Esophagus muscularis mucosa (tissue), 4 donors: ENCODE measurements at regions not wholly inside any gene's neighbourhood (a gene's known extent, or its start where the extent isn't known, plus 50 kb on each side); places are given as distances from the start of the nearest gene placed in this dataset.

Experiments
- DNase-seq: peaks from one replicate; pipeline ENCODE4 v3.0.0-alpha.2; 2017; ENCODE audit errors: extremely low spot score
- H3K27ac ChIP-seq, 4 donors: fragments of 200-600 bp; sonication (generic); replicated peaks in 1 of 4; 1 replicate in 3 of 4; 2 replicates in 1 of 4; pipeline ENCODE4 v1.5.1; 2016 to 2019; ENCODE audit warnings: mild to moderate bottlenecking in 1 of 4
- H3K27me3 ChIP-seq, 4 donors: fragments of 200-600 bp; sonication (generic); one replicate each; pipeline versions ENCODE4 v1.5.1 to v1.6.0; 2016 to 2019
- H3K36me3 ChIP-seq, 4 donors: fragments of 200-600 bp; sonication (generic); one replicate each; pipeline ENCODE4 v1.5.1; 2016 to 2019
- H3K4me1 ChIP-seq, 4 donors: fragments of 200-600 bp; sonication (generic); one replicate each; pipeline ENCODE4 v1.5.1; 2016 to 2019
- H3K4me3 ChIP-seq, 4 donors: fragments of 200-600 bp; sonication (generic); 1 replicate in 2 of 4; 2 replicates in 2 of 4; pipeline ENCODE4 v1.5.1; 2016 to 2019; ENCODE audit warnings: mild to moderate bottlenecking in 4 of 4, moderate library complexity in 1 of 4
- H3K9me3 ChIP-seq, 4 donors: fragments of 200-600 bp; sonication (generic); 1 replicate in 3 of 4; 2 replicates in 1 of 4; pipeline ENCODE4 v1.5.1; 2016 to 2019
- CTCF ChIP-seq, 3 experiments: fragments of 200-600 bp in 2 of 3; fragments of 450-650 bp in 1 of 3; sonication (generic) in 2 of 3; IDR thresholded peaks; one replicate each; pipeline ENCODE4 v1.5.1; 2017 to 2019; ENCODE audit warnings: antibody characterized with exemption in 3 of 3, mild to moderate bottlenecking in 2 of 3, moderate library complexity in 1 of 3
- EP300 ChIP-seq: sonication (generic); formaldehyde crosslinking; IDR thresholded peaks from one replicate; pipeline ENCODE4 v1.6.1; 2017; ENCODE audit warnings: antibody characterized with exemption
- POLR2A ChIP-seq: fragments of 450-650 bp; IDR thresholded peaks from one replicate; pipeline ENCODE4 v1.6.1; 2017; ENCODE audit warnings: antibody characterized with exemption, moderate library complexity, mild to moderate bottlenecking, low read depth
- POLR2AphosphoS5 ChIP-seq, 2 donors: sonication (generic); formaldehyde crosslinking; IDR thresholded peaks; one replicate each; pipeline ENCODE4 v1.6.1; 2017; ENCODE audit warnings: antibody characterized with exemption in 2 of 2
- WGBS: methylation state at CpG from one replicate; pipeline ENCODE4 v1.1.5; 2018; 5-methylcytosine and 5-hydroxymethylcytosine counted together
- intact Hi-C: fragments of 100-400 bp; cut with DNase I; formaldehyde crosslinking; loops from one replicate; pipeline ENCODE4 v1.15.1; 2023

GRCh38 chr22:26953012-26953883 lies 295.9 kb downstream of the MIAT start:
- Histone ChIP-seq H3K27ac (no peak overlapping the region), H3K4me3 (no peak overlapping the region), H3K9me3 (no peaks in the 10 kb centered on the region), H3K36me3 (no peaks in the 10 kb centered on the region), H3K27me3 (no peaks in the 10 kb centered on the region), H3K4me1 (peaks cover 0 to 2% (median 0%) of the 10 kb centered on the region in 4 donors)
- no peak for DNase-seq
- WGBS = 38% methylated on average over 17 of the region's 17 CpGs
- TF ChIP-seq POLR2AphosphoS5 (IDR thresholded peaks at IDR 0.05) (no peak), CTCF (IDR thresholded peaks at IDR 0.05) (no peak), POLR2A (no peak), EP300 (no peak)
- intact Hi-C loops = no loop called here

GRCh38 chr22:26956371-26956770 lies 299.0 kb downstream of the MIAT start:
- TF ChIP-seq POLR2AphosphoS5 (IDR thresholded peaks at IDR 0.05) (no peak), POLR2A (no peak)
- DNase-seq = no peak
- H3K36me3 ChIP-seq = no peaks in the 10 kb centered on the region
- peaks cover 0 to 2% (median 0%) of the 10 kb centered on the region in 4 donors for H3K4me1 ChIP-seq
- no peak overlapping the region for H3K27ac ChIP-seq
- no peaks in the 10 kb centered on the region for H3K27me3 ChIP-seq
- WGBS = 33% methylated on average over 4 of the region's 4 CpGs
- intact Hi-C loops = no loop called here
- H3K4me3 ChIP-seq = no peak overlapping the region
- H3K9me3 ChIP-seq = no peaks in the 10 kb centered on the region

GRCh38 chr22:26957176-26957575 lies 299.8 kb downstream of the MIAT start:
- Histone ChIP-seq H3K4me3 (no peak overlapping the region), H3K4me1 (peaks cover 0 to 2% (median 0%) of the 10 kb centered on the region in 4 donors), H3K36me3 (no peaks in the 10 kb centered on the region), H3K27me3 (no peaks in the 10 kb centered on the region), H3K9me3 (no peaks in the 10 kb centered on the region), H3K27ac (no peak overlapping the region)
- DNase-seq = no peak
- intact Hi-C loops = no loop called here
- TF ChIP-seq POLR2AphosphoS5 (IDR thresholded peaks at IDR 0.05) (no peak), CTCF (IDR thresholded peaks at IDR 0.05) (no peak), POLR2A (no peak), EP300 (no peak)
- WGBS = 87% methylated on average over 3 of the region's 3 CpGs

- Histone ChIP-seq H3K4me3 (no peak overlapping the region), H3K9me3 (no peaks in the 10 kb centered on the region), H3K4me1 (peaks cover 0 to 2% (median 0%) of the 10 kb centered on the region in 4 donors), H3K27me3 (no peaks in the 10 kb centered on the region), H3K36me3 (no peaks in the 10 kb centered on the region), H3K27ac (no peak overlapping the region)
- 91% methylated on average over 6 of the region's 6 CpGs for WGBS
- TF ChIP-seq POLR2A = no peak
- no peak for TF ChIP-seq EP300
- TF ChIP-seq CTCF (IDR thresholded peaks at IDR 0.05) = no peak
- TF ChIP-seq POLR2AphosphoS5 (IDR thresholded peaks at IDR 0.05) = no peak
- intact Hi-C loops = no loop called here
- DNase-seq = no peak
Observed at GRCh38 chr22:26957897-26958296, 300.5 kb downstream of the MIAT start.

GRCh38 chr22:26958378-26958777 lies 301.0 kb downstream of the MIAT start:
- Histone ChIP-seq H3K9me3 (no peaks in the 10 kb centered on the region), H3K36me3 (no peaks in the 10 kb centered on the region), H3K4me3 (no peak overlapping the region), H3K4me1 (peaks cover 0 to 2% (median 0%) of the 10 kb centered on the region in 4 donors), H3K27me3 (no peaks in the 10 kb centered on the region), H3K27ac (no peak overlapping the region)
- intact Hi-C loops = no loop called here
- no peak for DNase-seq
- TF ChIP-seq EP300 (no peak), CTCF (IDR thresholded peaks at IDR 0.05) (no peak), POLR2A (no peak), POLR2AphosphoS5 (IDR thresholded peaks at IDR 0.05) (no peak)
- WGBS = 92% methylated on average over 1 of the region's 1 CpG
